NCI-H2196 (cell line): ENCODE measurements at regions not wholly inside any gene's neighbourhood (a gene's known extent, or its start where the extent isn't known, plus 50 kb on each side); places are given as distances from the start of the nearest gene placed in this dataset.

Experiments used
- DNase-seq: peaks from one replicate; lab custom pipeline; 2025; ENCODE audit not compliant: unreplicated experiment; lab: John Stamatoyannopoulos, UW

DNA sequence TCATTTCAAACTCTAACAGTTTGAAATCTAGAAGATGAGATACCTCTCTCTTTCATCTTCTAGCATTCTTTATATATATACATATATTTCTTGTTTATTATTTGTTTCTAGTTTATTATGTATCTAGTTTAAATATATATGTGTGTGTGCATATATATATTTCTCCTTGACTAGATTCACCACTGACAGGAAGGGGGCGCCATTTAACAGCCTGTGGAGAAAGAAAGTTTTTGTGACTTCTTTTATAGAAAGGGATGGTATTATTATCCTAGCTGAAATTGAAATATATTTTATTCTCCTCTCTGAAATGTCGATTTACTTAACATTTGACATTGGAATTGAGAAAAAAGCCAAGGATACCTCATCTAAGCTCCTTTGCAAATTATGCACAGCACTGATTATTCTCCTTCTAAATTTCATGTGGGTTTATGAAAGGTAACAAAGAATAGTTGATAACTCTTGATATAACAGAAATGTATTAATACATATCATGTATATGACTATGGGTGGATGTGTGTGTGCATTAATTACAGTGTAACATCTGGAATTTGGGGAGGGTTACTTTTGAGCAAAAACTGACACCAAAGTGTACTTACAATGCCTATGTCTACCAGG lies 160.7 kb upstream of the NT5C1B start:
- DNase-seq, result peak; percentile 64

DNA sequence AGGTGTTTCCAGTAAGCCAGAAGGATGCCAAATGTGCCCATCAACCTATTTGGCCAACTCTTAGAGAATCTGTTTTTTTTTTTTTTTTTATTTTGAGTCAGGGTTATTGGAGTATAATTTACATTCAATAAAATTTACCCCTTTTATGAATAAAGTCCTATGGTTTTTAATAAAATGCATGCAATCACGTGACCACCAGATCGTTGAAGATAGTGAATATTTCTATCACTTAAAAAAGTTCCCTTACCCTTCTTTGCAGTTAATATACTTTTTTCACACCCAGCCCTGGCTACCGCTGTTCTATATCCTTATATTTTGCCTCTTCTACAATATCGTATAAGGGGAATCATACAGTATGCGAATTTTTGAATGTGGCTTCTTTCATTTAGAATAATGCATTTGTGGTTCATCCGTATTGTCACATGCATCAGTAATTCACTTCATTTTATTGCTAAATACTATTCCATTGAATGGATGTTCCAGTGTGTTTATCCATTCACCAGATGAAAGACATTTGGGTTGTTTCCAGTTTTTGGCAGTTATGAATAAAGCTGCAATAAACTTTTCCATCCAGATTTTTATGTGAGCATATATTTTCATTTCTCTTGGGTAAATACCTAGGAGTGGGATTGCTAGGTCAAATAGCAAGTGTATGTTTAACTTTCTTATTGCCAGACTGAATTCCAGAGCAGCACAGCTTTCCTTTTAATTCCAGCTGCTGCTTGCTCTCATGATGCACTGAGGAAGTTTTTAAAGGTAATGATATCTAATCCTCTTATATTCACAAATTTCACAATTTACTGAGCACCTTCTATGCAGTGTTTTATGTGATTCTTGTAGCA lies 156.3 kb upstream of the NT5C1B start:
- DNase-seq, result no peak

DNA sequence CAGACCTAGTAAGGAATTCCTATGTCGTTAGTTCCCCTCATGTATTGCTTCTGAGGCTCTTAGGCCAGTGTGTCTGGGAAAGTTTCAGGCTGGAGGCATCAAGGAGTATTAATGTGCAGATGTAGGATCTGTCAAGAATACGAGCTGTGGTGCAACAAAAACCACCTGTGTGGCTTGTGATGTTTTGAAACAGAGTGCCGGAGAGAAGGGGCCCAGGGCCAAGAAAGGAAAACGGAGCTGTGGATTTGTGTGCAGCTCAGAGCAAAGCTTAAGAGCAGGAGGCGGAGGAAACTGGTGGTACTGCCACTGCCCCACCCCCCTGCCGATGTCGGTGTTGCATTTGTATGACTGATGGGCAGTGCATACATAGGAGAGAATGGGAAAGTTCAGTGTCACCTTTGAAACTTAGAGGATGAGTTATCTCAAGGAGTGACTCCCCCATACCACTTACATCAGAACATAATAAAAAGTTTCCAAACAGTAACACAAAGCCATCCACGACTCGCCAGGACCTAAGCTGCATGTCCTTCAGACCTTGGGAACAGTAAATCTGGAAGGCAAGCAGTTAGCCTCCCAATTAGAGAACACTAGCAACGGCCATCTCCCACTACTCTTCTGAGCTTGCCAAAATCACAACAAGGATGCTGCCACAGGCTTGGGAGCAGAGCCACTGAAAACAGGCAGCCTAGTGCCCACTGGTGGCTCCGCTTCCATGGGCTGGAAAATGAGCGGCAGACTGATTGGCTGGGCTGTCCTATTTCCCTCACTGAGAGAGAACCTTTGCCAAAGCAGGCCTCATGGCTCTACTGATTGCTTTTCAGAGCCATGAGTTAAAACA lies 152.7 kb upstream of the NT5C1B start:
- no peak for DNase-seq

DNA sequence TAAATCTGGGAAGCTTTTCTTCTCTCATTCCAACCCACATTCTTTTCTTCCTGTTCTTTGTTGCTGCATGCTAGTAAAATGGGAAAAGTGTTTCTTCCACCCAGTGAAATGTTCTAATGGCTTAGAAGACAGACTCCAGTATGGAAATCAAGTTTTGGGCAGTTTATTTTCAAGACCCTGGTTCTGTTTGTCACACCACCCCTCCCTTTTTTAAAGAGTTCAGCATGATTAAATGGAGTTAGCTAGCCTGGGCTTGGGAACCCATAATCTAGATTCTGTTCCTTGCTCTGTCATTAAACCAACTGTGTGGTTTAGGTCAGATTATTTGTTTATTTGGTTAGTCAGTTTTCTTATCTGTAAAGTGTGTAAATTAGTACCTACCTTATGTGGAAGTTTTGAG lies 151.8 kb upstream of the NT5C1B start:
- DNase-seq, result no peak

DNA sequence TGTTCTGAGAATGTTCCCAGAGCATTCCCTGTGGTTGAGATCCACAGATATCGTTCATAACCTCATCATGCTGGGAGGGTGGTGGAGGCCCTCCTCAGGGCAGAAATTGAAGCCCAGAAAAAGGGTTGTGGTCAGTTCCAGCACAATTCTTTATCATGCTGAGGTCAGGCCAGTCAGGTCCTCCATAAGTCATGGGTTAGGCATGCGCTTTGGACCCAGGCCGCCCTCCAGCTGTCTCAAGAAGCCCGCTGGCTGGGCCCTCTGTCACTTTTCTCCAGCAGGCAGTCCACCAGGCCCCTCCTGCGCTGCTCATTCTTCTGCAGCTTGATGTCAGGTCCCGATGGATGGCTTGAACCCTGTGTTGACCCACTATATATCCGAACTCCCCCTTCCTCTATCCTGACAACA lies 151.1 kb upstream of the NT5C1B start:
- no peak for DNase-seq

DNA sequence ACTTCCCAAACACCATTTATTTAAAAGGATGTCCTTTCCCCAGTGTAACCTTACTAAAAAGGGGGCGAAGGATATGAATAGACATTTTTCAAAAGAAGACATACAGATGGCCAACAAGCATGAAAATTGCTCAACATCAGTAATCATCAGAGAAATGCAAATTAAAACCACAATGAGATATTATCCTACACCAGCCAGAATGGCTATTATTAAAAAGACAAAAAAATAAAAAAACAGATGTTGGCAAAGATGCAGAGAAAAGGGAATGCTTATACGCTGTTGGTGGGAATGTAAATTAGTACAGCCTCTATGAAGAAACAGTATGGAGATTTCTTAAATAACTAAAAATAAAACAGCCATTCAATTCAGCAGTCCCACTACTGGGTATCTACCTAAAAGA lies 142.3 kb upstream of the NT5C1B start:
- no peak for DNase-seq

DNA sequence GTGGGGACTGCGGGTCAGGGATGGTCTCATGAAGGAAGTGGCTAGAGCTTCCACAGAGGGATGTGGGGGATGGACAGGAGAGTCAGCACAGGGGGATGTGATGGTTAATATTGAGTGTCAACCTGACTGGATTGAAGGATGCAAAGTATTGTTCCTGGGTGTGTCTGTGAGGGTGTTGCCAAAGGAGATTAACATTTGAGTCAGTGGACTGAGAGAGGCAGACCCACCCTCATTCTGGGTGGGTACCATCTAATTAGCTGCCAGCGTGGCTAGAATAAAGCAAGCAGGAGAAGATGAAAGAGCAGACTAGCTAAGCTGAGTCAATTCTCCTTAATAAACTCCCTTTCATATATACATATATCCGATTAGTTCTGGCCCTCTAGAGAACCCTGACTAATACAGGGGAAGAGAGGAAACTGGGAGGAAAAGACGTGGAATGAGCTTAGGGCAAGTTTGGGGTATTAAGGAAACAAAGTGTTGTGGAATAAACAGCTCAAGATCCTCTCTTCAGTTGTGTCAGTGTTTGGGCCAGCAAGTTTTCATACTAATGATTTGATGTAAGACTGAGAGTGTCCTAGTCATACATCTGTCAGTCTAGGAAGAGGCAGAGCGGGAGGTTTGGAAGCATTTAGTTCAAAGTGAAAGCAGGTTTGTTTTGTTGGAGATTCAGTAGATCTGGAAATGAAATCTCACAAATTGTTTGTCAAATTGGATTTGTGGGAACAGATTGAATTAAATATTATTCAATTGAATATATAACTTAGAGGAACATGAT lies 135.2 kb upstream of the NT5C1B start:
- DNase-seq, result no peak

DNA sequence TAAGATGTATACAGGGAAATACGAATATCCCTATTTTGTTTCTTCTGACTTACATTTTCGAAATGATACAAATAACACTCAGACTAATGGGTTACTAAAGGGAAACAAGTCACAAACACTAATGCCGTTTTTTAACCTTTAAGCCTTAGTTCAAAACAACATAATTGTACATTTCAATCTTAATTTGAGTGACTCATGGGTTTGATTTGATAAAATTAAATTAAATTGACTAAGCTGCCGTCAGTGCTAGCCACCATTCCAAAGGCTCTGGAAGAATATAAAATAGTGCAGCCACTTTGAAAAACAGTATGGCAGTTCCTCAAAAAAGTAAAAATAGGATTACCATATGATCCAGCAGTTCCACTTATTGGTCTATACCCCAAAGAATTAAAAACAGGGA lies 133.8 kb upstream of the NT5C1B start:
- DNase-seq, result no peak

DNA sequence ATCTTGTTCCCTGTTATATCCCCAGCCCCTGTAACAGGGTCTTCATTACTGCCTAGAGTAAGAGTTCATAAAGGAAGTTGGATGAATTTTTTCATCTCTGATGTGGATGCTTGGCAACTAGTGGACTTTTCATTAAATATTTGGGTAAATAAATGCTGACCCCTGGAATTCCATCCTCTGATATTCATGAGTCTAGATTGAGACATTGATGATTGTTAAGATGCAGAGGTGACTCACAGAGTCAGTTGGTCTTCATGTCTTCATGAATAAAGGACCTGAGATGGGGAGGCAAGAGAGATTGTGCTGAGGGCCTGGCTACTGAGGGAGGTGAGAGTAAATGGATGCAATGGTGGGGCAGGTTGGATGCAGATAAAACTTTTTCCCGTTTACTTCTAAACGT lies 132.7 kb upstream of the NT5C1B start:
- DNase-seq, result no peak

DNA sequence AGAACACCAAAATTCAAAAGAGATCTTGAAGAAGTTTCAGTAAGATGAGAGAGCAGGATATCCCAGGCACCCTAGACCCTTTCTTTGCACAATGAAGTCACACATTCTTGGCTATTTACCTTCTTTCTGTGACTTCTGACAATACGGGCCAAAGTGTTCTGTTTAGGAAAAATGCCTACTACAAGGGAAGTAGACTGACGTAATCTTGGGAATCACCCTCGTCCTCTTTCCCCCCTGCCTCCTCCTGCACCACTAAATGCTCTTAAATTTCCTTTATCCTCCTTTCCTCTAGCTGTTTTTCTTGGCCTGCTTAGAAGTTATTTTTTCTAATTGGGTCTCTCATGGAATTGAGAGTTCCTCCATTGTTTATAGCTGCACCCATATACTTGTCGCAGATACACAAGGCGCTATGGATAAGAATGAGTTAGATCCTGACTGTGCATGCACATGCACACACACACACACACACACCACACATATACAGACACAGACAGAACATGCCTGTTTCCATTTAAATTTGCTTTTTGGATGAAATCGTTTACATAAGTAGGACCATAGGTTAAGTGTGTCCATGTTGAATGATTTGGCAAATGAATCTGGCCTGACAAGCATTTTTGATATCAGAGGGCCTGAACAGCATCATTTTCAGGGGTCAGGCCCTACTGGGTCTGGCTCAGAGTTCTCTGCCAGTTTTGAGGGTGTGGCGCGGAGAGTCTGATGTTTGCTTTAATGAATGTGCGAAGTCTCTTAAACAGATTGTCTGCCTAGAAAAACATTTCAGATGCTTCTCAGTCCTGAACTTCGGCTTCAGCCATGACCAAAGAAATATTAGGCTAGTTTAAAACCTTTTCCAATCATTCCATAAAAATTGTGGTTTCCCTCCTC lies 131.9 kb upstream of the NT5C1B start:
- DNase-seq, result no peak

DNA sequence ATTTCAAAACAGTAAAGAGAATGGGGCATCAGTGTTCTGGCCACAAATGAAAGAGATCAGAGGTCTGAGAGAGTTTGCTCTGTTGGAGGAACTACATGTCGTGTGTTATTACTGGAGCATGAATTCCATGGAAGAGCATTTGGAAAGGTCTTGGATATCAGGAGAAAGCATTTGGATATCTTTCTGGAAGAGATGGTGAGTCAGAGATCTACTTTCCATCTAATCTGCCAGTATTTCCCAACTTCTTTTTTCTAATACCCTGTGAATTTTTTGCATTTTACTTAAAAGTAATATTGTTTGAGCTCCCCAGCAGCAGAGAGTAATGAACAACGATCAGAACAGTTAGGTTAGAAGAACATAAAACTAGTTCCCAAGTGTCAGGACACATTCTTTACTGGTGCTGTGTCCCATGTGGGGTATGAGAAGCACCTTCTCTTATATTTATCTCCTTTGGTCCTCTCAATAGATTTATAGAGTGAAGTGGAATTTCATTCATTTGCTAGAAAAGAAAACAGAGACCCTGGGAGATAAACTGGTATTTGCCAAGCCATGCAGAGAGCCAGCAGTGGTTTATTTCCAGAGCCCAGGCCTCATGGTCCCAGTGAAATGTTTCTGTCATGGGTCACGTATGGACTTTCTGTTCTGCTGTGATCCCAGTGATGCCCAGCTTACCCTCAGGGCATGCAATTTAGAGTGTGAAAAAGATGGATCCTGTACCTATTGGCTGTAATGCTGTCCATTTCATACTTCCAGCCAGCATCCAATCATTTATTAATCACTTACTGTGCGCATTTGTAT lies 130.8 kb upstream of the NT5C1B start:
- no peak for DNase-seq

DNA sequence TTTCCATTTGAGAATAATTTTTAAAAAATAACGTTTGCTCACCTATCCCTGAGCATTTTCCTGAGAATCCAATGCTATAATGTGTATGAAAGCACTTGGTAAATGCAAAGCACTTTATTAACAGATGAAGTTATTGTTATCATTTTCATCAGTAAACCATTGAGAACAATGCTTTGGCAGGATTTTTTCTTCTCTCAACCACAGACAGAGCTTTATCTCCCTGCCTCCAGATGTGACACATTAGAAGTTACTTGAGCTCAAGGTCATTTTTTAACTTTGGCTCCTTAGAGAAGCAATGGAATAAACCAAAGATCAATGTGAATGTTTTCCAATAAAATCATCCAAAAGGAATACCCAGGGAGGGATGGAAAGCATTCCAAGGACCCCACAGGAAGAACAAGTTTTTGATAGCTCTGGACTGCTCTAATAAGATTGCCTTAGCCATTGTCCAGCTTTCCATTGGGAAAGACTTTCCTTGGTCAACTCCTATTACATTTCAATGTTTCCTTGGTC lies 118.9 kb upstream of the NT5C1B start:
- DNase-seq, result no peak

DNA sequence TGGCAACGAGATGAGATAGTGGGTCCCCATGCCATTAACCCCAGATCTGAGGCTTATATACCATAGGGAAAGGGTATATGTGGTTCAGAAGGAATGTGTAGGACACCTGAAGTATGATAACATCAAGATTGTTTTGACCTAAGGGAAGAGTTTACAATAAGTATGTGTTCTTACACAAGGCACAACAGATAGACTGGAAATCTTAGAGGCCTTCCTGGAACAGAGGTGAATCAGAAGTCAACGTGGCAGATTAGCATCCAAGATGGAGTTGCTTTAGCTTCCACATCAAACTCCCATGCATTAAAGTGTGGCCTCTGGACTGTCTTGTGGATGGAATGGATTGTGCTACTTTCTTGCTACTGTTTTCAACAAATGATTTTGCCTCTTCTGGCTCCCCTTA lies 116.6 kb upstream of the NT5C1B start:
- no peak for DNase-seq

DNA sequence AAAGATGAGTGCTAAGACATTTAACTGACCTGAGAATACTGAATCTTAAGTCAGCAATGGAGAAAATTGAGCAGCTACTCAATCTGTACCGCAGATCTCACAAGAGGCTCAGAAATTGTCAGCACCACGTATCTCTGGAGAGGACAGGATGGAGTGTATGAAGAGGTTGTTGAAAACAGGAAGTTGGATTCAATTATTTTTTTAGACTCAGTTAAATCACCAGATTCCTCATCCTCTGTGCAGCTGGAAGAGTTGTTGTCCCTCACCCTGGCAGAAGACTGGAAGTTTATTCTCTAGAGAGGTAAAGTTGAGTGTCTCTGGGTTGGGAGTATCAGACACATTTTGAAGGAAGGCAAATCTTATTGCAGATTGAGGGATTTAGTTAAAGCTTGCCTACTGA lies 114.9 kb upstream of the NT5C1B start:
- DNase-seq, result no peak

DNA sequence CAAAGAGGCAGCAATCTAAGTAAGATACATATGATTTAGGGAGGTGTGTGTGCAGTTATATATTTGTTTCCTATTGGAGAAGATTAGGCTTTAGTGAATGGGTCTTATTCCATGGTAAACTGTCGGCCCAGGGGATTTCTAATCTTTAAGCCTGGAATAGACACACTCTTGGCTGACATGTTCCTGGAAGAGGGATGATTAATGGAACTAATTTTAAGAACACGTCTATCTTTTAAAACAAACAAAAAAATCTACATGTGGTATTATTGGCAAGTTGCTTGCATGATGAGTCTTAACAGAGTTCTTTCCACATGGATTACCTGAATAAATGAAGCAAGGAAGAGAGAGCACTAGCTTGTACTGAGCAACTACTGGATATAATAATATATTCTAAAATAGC lies 114.2 kb upstream of the NT5C1B start:
- DNase-seq, result no peak

DNA sequence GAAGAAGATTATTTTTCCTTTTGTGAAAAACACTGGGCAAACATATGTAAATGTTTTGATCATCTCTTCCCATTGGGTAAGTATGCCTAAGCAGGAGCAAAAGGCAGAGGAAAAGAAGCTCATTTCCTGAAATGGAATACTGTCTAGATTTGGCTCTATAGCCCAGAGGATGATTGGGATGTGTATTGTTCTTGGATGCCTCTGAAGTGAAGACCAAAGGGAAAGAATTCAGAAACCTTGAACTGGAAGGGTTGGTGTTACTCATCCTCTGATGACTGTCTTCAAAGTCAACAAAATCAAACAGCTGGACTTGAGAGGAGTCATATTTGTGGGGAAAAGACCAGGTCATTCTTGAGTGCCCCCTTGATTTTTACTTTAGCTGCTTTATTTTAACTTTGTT lies 112.6 kb upstream of the NT5C1B start:
- no peak for DNase-seq

DNA sequence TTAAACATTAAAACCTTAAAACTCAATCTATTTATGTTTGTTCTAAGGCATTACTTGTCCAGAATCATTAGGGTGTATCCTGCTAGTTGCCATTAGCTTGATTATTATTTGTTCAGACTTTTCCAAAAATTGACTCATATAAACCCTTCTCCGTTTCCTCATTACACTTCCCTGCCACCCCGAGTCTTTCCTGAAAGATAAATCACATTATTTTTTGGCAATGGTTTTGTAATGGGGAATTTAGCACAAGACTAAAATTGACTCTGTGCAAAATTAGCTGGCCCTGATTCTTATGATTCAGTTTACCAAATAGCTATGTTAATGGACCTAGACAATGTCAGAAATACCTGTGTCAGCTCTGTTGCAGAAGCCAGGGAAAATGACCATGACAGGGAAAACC lies 112.2 kb upstream of the NT5C1B start:
- DNase-seq, result no peak

DNA sequence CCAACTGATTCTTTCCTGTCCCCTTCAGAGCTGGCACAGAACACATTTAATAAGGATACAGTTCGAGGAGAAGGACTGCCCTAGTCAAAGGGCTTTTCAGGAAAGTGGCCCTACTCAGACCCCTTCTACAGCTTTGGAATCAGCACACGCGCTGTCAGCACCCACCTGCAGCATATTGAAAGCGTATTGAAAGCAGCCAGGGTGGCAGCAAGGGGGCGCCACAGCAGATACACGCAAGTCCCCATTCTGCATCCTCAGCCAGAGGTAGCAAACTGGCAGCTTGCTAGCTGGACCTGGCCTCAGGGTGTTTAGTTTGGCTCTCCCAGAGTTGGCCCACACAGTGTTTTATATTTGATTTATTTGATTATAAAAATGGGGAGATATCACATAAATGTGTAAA lies 101.0 kb upstream of the NT5C1B start:
- no peak for DNase-seq
